ENCODE measurements at regions not wholly inside any gene's neighbourhood (a gene's known extent, or its start where the extent isn't known, plus 50 kb on each side); places are given as distances from the start of the nearest gene placed in this dataset.

DNA sequence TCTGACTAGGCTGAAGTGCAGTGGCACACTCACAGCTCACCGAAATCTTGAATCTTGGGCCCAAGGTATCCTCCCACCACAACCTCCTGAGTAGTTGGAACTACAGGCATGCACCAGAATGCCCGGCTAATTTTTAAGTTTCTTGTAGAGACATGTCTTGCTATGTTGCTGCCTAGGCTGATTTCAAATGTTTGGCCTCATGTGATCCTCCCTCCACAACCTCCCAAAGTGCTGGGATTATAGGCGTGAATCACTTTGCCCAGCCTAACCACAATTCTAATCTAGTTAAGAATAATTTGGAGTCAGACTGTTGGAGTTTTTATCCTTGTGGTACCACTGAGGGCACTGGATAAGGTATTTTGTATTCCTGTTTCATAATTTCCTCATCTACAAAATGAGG lies 317.5 kb upstream of the AGA start:
- H3K4me2 ChIP-seq (ENCODE audit: low read length), result no peak overlapping the region
- no peak overlapping the region for H2BK120ac ChIP-seq (ENCODE audit: low read depth, low read length)
- WGBS (ENCODE audit: extremely low coverage, insufficient coverage, low lambda C conversion rate), result no CpG with 5 or more reads among the region's 3 CpGs
- no peak overlapping the region for H3K4me3 ChIP-seq (ENCODE audit: low read length)
- H3K79me1 ChIP-seq (ENCODE audit: low read length), result no peaks in the 10 kb centered on the region
- H3K79me2 ChIP-seq (ENCODE audit: control insufficient read depth, insufficient read depth, low read length), result no peaks in the 10 kb centered on the region
- no peak overlapping the region for H3K27ac ChIP-seq (ENCODE audit: low read depth, low read length)
- no peak overlapping the region for H3K4ac ChIP-seq (ENCODE audit: low read depth, low read length)
- no peaks in the 10 kb centered on the region for H3K4me1 ChIP-seq (ENCODE audit: control insufficient read depth, low read depth, low read length)
- no peak overlapping the region for H2BK15ac ChIP-seq (replicated peaks; ENCODE audit: low read depth)
- no peak for DNase-seq
- no peak overlapping the region for H3K56ac ChIP-seq (ENCODE audit: low read length)
- H3K23ac ChIP-seq (ENCODE audit: low read length), result no peak overlapping the region
- no peak overlapping the region for H2AK5ac ChIP-seq (ENCODE audit: low read length)
- H3K9ac ChIP-seq (ENCODE audit: low read length), result no peak overlapping the region
- H3K36me3 ChIP-seq (ENCODE audit: control insufficient read depth, insufficient read depth, low read length), result no peaks in the 10 kb centered on the region
- no peak overlapping the region for H4K8ac ChIP-seq (ENCODE audit: low read depth, low read length)
- no peak overlapping the region for H4K5ac ChIP-seq (ENCODE audit: low read length)
- H3K27me3 ChIP-seq (ENCODE audit: insufficient read depth, low read length, poor library complexity), result no peaks in the 10 kb centered on the region
- H3K18ac ChIP-seq (ENCODE audit: low read length), result no peak overlapping the region
- H2BK5ac ChIP-seq (ENCODE audit: low read length), result no peak overlapping the region

GRCh38 chr4:177761692-177762091 lies 319.5 kb upstream of the AGA start:
- H3K56ac ChIP-seq (ENCODE audit: low read length), result no peak overlapping the region
- H3K79me2 ChIP-seq (ENCODE audit: control insufficient read depth, insufficient read depth, low read length), result no peaks in the 10 kb centered on the region
- H3K4ac ChIP-seq (ENCODE audit: low read depth, low read length), result no peak overlapping the region
- H3K4me2 ChIP-seq (ENCODE audit: low read length), result no peak overlapping the region
- no peaks in the 10 kb centered on the region for H3K79me1 ChIP-seq (ENCODE audit: low read length)
- no peak overlapping the region for H3K9ac ChIP-seq (ENCODE audit: low read length)
- no peak overlapping the region for H4K8ac ChIP-seq (ENCODE audit: low read depth, low read length)
- no peak overlapping the region for H2BK120ac ChIP-seq (ENCODE audit: low read depth, low read length)
- no peaks in the 10 kb centered on the region for H3K27me3 ChIP-seq (ENCODE audit: insufficient read depth, low read length, poor library complexity)
- no peak overlapping the region for H3K27ac ChIP-seq (ENCODE audit: low read depth, low read length)
- no peak overlapping the region for H2AK5ac ChIP-seq (ENCODE audit: low read length)
- WGBS (ENCODE audit: extremely low coverage, insufficient coverage, low lambda C conversion rate), result no CpG with 5 or more reads among the region's 12 CpGs
- no peaks in the 10 kb centered on the region for H3K4me1 ChIP-seq (ENCODE audit: control insufficient read depth, low read depth, low read length)
- H3K36me3 ChIP-seq (ENCODE audit: control insufficient read depth, insufficient read depth, low read length), result no peaks in the 10 kb centered on the region
- no peak overlapping the region for H3K23ac ChIP-seq (ENCODE audit: low read length)
- H4K5ac ChIP-seq (ENCODE audit: low read length), result no peak overlapping the region
- no peak overlapping the region for H2BK15ac ChIP-seq (replicated peaks; ENCODE audit: low read depth)
- H2BK5ac ChIP-seq (ENCODE audit: low read length), result no peak overlapping the region
- DNase-seq, result no peak
- no peak overlapping the region for H3K18ac ChIP-seq (ENCODE audit: low read length)
- H3K4me3 ChIP-seq (ENCODE audit: low read length), result no peak overlapping the region

DNA sequence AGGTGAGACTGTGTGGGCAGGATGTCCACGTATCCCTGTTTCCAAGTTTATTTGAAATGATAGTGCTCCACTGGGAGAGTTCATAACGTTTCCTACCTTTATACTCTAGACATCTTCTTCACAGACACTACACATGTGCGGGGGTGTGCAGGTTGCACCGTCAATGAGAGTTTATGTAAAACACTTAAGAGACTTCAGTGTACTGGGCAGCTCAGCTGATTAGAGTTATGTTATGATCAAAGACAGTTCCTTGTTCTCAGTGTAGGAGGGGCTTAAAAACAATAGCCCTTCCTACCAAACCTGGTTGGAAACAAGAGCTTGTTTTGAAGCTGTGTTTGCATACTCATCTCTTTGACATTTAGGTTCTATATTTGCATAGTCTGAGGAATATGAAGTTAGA lies 326.9 kb upstream of the AGA start:
- H3K56ac ChIP-seq (ENCODE audit: low read length), result no peak overlapping the region
- no peak overlapping the region for H3K9ac ChIP-seq (ENCODE audit: low read length)
- no peak overlapping the region for H2BK15ac ChIP-seq (replicated peaks; ENCODE audit: low read depth)
- no CpG with 5 or more reads among the region's 4 CpGs for WGBS (ENCODE audit: extremely low coverage, insufficient coverage, low lambda C conversion rate)
- no peak overlapping the region for H2BK120ac ChIP-seq (ENCODE audit: low read depth, low read length)
- H3K23ac ChIP-seq (ENCODE audit: low read length), result no peak overlapping the region
- no peaks in the 10 kb centered on the region for H3K79me1 ChIP-seq (ENCODE audit: low read length)
- no peak overlapping the region for H4K5ac ChIP-seq (ENCODE audit: low read length)
- H3K4me3 ChIP-seq (ENCODE audit: low read length), result no peak overlapping the region
- no peak overlapping the region for H3K4ac ChIP-seq (ENCODE audit: low read depth, low read length)
- no peaks in the 10 kb centered on the region for H3K4me1 ChIP-seq (ENCODE audit: control insufficient read depth, low read depth, low read length)
- H2AK5ac ChIP-seq (ENCODE audit: low read length), result no peak overlapping the region
- no peak overlapping the region for H4K8ac ChIP-seq (ENCODE audit: low read depth, low read length)
- H3K27me3 ChIP-seq (ENCODE audit: insufficient read depth, low read length, poor library complexity), result no peaks in the 10 kb centered on the region
- no peak overlapping the region for H3K4me2 ChIP-seq (ENCODE audit: low read length)
- no peak for DNase-seq
- H3K36me3 ChIP-seq (ENCODE audit: control insufficient read depth, insufficient read depth, low read length), result no peaks in the 10 kb centered on the region
- no peak overlapping the region for H3K18ac ChIP-seq (ENCODE audit: low read length)
- no peaks in the 10 kb centered on the region for H3K79me2 ChIP-seq (ENCODE audit: control insufficient read depth, insufficient read depth, low read length)
- no peak overlapping the region for H3K27ac ChIP-seq (ENCODE audit: low read depth, low read length)
- no peak overlapping the region for H2BK5ac ChIP-seq (ENCODE audit: low read length)

- H3K36me3 ChIP-seq (ENCODE audit: control insufficient read depth, insufficient read depth, low read length), result no peaks in the 10 kb centered on the region
- H3K79me2 ChIP-seq (ENCODE audit: control insufficient read depth, insufficient read depth, low read length), result no peaks in the 10 kb centered on the region
- H3K4me3 ChIP-seq (ENCODE audit: low read length), result no peak overlapping the region
- no peak overlapping the region for H3K9ac ChIP-seq (ENCODE audit: low read length)
- no peak overlapping the region for H3K23ac ChIP-seq (ENCODE audit: low read length)
- no peak overlapping the region for H3K27ac ChIP-seq (ENCODE audit: low read depth, low read length)
- H3K18ac ChIP-seq (ENCODE audit: low read length), result no peak overlapping the region
- H3K27me3 ChIP-seq (ENCODE audit: insufficient read depth, low read length, poor library complexity), result no peaks in the 10 kb centered on the region
- no peaks in the 10 kb centered on the region for H3K79me1 ChIP-seq (ENCODE audit: low read length)
- no peak overlapping the region for H3K56ac ChIP-seq (ENCODE audit: low read length)
- H2BK5ac ChIP-seq (ENCODE audit: low read length), result no peak overlapping the region
- no peak overlapping the region for H2BK15ac ChIP-seq (replicated peaks; ENCODE audit: low read depth)
- no peak overlapping the region for H2BK120ac ChIP-seq (ENCODE audit: low read depth, low read length)
- H3K4me2 ChIP-seq (ENCODE audit: low read length), result no peak overlapping the region
- DNase-seq, result no peak
- H4K5ac ChIP-seq (ENCODE audit: low read length), result no peak overlapping the region
- H3K4me1 ChIP-seq (ENCODE audit: control insufficient read depth, low read depth, low read length), result no peaks in the 10 kb centered on the region
- no peak overlapping the region for H3K4ac ChIP-seq (ENCODE audit: low read depth, low read length)
- H2AK5ac ChIP-seq (ENCODE audit: low read length), result no peak overlapping the region
- WGBS (ENCODE audit: extremely low coverage, insufficient coverage, low lambda C conversion rate), result no CpG with 5 or more reads among the region's 2 CpGs
- no peak overlapping the region for H4K8ac ChIP-seq (ENCODE audit: low read depth, low read length)
Measured at GRCh38 chr4:177770776-177771175, 328.5 kb upstream of the AGA start.

DNA sequence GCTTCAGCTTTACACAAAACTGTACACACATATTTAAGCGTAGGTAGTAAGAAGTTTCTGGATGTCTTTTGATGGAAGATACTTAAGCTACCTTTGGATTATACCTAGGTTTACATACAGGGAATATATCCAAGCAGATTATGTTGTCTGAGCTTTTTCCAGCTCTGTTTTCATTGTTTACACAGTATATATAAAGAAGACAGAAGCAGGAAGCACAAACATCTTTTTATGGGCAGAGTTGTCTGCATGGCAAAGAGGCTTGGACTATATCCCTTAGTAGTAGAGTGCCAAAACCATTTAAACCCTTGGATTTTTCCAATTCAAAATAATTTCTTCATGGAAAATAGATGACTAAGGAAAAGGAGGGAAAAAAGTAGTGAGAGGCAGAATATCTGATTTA lies 329.4 kb upstream of the AGA start:
- Histone ChIP-seq H3K4me3 (ENCODE audit: low read length) (no peak overlapping the region), H4K8ac (ENCODE audit: low read depth, low read length) (no peak overlapping the region), H3K4me2 (ENCODE audit: low read length) (no peak overlapping the region), H2BK5ac (ENCODE audit: low read length) (no peak overlapping the region), H3K27ac (ENCODE audit: low read depth, low read length) (no peak overlapping the region), H3K56ac (ENCODE audit: low read length) (no peak overlapping the region), H4K5ac (ENCODE audit: low read length) (no peak overlapping the region), H3K27me3 (ENCODE audit: insufficient read depth, low read length, poor library complexity) (no peaks in the 10 kb centered on the region), H3K79me1 (ENCODE audit: low read length) (no peaks in the 10 kb centered on the region), H2BK15ac (replicated peaks; ENCODE audit: low read depth) (no peak overlapping the region), H3K79me2 (ENCODE audit: control insufficient read depth, insufficient read depth, low read length) (no peaks in the 10 kb centered on the region), H3K9ac (ENCODE audit: low read length) (no peak overlapping the region), H2AK5ac (ENCODE audit: low read length) (no peak overlapping the region), H2BK120ac (ENCODE audit: low read depth, low read length) (no peak overlapping the region), H3K23ac (ENCODE audit: low read length) (no peak overlapping the region), H3K18ac (ENCODE audit: low read length) (no peak overlapping the region), H3K36me3 (ENCODE audit: control insufficient read depth, insufficient read depth, low read length) (no peaks in the 10 kb centered on the region), H3K4me1 (ENCODE audit: control insufficient read depth, low read depth, low read length) (no peaks in the 10 kb centered on the region), H3K4ac (ENCODE audit: low read depth, low read length) (no peak overlapping the region)
- WGBS (ENCODE audit: extremely low coverage, insufficient coverage, low lambda C conversion rate), result no CpG with 5 or more reads among the region's 1 CpG
- no peak for DNase-seq

- Histone ChIP-seq H3K36me3 (ENCODE audit: control insufficient read depth, insufficient read depth, low read length) (no peaks in the 10 kb centered on the region), H3K4me2 (ENCODE audit: low read length) (no peak overlapping the region), H3K4ac (ENCODE audit: low read depth, low read length) (no peak overlapping the region), H3K4me3 (ENCODE audit: low read length) (no peak overlapping the region), H2AK5ac (ENCODE audit: low read length) (no peak overlapping the region), H4K8ac (ENCODE audit: low read depth, low read length) (no peak overlapping the region), H3K4me1 (ENCODE audit: control insufficient read depth, low read depth, low read length) (no peaks in the 10 kb centered on the region), H2BK5ac (ENCODE audit: low read length) (no peak overlapping the region), H3K18ac (ENCODE audit: low read length) (no peak overlapping the region), H3K9ac (ENCODE audit: low read length) (no peak overlapping the region), H3K79me1 (ENCODE audit: low read length) (no peaks in the 10 kb centered on the region), H3K23ac (ENCODE audit: low read length) (no peak overlapping the region), H2BK120ac (ENCODE audit: low read depth, low read length) (no peak overlapping the region), H3K56ac (ENCODE audit: low read length) (no peak overlapping the region), H4K5ac (ENCODE audit: low read length) (no peak overlapping the region), H3K79me2 (ENCODE audit: control insufficient read depth, insufficient read depth, low read length) (no peaks in the 10 kb centered on the region), H2BK15ac (replicated peaks; ENCODE audit: low read depth) (no peak overlapping the region), H3K27ac (ENCODE audit: low read depth, low read length) (no peak overlapping the region), H3K27me3 (ENCODE audit: insufficient read depth, low read length, poor library complexity) (no peaks in the 10 kb centered on the region)
- DNase-seq, result no peak
- no CpG with 5 or more reads among the region's 2 CpGs for WGBS (ENCODE audit: extremely low coverage, insufficient coverage, low lambda C conversion rate)
Measured at GRCh38 chr4:177778623-177779022, 336.4 kb upstream of the AGA start.

Data from mesendoderm (in vitro differentiated cells).